A549 (cell line): ENCODE measurements at regions not wholly inside any gene's neighbourhood (a gene's known extent, or its start where the extent isn't known, plus 50 kb on each side); places are given as distances from the start of the nearest gene placed in this dataset.
"Not testable (repeated sequence)": the region's sequence is repeated elsewhere in the genome, so short reads cannot be mapped to it uniquely, and the experiment has no call there.

ENCODE experiments used
- CHD2 ChIP-seq: fragments of 150-350 bp; IDR thresholded peaks from 2 replicates; pipeline ENCODE4 v1.6.1; 2014; ENCODE audit warnings: low read length; ENCODE audit not compliant: partially characterized antibody
- EHMT2 ChIP-seq: fragments of 200-600 bp; sonication (generic); IDR thresholded peaks from 2 replicates; pipeline ENCODE4 v1.6.1; 2016; ENCODE audit warnings: antibody characterized with exemption, low read depth, mild to moderate bottlenecking, moderate library complexity
- EP300 ChIP-seq, 2 experiments: fragments of >200 bp; sonication (Bioruptor Twin); formaldehyde crosslinking; IDR thresholded peaks; 2 replicates in 1 of 2; 3 replicates in 1 of 2; pipeline ENCODE4 v1.6.1; 2016 to 2017
- JUN ChIP-seq, 2 experiments: fragments of >200 bp; sonication (Bioruptor Twin); formaldehyde crosslinking; IDR thresholded peaks; 2 replicates in 1 of 2; 3 replicates in 1 of 2; pipeline ENCODE4 v1.6.1; 2016 to 2017
- POLR2A ChIP-seq: IDR thresholded peaks from 2 replicates; pipeline ENCODE4 v1.6.1; 2012; ENCODE audit warnings: mild to moderate bottlenecking, low read length
- RAD21 ChIP-seq, 2 experiments: fragments of >200 bp in 1 of 2; sonication (Bioruptor Twin) in 1 of 2; formaldehyde crosslinking in 1 of 2; IDR thresholded peaks in 1 of 2; conservative IDR thresholded peaks in 1 of 2; 2 replicates in 1 of 2; 3 replicates in 1 of 2; pipeline ENCODE4 v1.6.1; 2012 to 2018; ENCODE audit warnings: inconsistent platforms in 1 of 2
- RCOR1 ChIP-seq: fragments of 150-350 bp; IDR thresholded peaks from 2 replicates; pipeline ENCODE4 v1.6.1; 2014; ENCODE audit warnings: antibody characterized with exemption, low read length, low read depth
- ZNF302 ChIP-seq: fragments of 250-450 bp; sonication (Bioruptor Pico); IDR thresholded peaks from 2 replicates; pipeline ENCODE4 v1.9.0; 2021; ENCODE audit warnings: inconsistent platforms, mild to moderate bottlenecking, moderate library complexity
- TF ChIP-seq, protein P1 (sequence below): fragments of >200 bp; sonication (Bioruptor Twin); formaldehyde crosslinking; IDR thresholded peaks from 3 replicates; pipeline ENCODE4 v1.5.1; 2016

DNA sequence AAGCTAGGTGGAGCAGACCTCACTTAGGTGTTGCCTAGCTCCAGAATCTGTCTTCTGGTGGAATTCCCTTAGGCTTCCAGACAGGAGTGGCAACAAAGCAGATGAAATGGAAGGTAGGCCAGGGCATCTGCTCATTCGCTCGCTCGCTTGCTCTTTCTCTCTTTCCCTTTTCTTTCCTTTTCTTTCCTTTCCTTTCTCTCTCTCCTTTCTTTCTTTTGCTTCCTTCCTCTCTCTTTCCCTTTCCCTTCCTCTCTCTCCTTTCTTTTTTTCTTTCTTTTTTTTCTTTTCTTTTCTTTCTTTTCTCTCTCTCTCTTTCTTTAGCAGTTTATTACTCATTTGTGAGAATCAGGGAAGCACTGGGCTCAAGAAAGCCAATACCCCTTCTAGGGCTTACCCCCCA is 56.1 kb upstream of the NBPF19 start:
- TF ChIP-seq RCOR1; POLR2A; CHD2; EHMT2; JUN (IDR thresholded peaks at IDR 0.05); EP300 (IDR thresholded peaks at IDR 0.05); RAD21 (conservative IDR thresholded peaks at IDR 0.05 in 1 of 2, IDR thresholded peaks at IDR 0.05 in 1 of 2); ZNF302: not testable (repeated sequence)
- TF ChIP-seq, protein P1, sequence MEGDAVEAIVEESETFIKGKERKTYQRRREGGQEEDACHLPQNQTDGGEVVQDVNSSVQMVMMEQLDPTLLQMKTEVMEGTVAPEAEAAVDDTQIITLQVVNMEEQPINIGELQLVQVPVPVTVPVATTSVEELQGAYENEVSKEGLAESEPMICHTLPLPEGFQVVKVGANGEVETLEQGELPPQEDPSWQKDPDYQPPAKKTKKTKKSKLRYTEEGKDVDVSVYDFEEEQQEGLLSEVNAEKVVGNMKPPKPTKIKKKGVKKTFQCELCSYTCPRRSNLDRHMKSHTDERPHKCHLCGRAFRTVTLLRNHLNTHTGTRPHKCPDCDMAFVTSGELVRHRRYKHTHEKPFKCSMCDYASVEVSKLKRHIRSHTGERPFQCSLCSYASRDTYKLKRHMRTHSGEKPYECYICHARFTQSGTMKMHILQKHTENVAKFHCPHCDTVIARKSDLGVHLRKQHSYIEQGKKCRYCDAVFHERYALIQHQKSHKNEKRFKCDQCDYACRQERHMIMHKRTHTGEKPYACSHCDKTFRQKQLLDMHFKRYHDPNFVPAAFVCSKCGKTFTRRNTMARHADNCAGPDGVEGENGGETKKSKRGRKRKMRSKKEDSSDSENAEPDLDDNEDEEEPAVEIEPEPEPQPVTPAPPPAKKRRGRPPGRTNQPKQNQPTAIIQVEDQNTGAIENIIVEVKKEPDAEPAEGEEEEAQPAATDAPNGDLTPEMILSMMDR, result not testable (repeated sequence)
